ENCODE measurements at regions not wholly inside any gene's neighbourhood (a gene's known extent, or its start where the extent isn't known, plus 50 kb on each side); places are given as distances from the start of the nearest gene placed in this dataset.

DNA sequence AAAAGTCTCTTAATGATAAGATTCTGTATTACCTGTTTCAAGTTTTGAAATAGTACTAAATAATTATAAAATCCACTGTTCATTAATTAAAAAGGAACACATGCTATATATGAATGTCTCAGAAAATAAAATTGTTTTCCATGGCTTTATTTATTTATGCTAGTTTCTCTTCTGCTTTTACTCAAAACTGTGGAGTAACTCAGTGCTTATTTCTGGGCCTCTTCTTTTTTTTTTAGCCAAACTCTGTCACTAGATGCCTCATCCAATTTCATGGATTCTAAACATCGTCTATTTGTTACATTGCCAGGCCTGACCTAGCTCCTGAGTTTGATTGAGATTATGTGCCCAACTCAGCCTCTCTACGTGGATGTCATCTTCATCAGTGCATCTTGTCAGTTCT, 1509.7 kb downstream of the MAT2B start:
- no peak for TF ChIP-seq POLR2A (IDR thresholded peaks at IDR 0.05; ENCODE audit: low read length)
- no peak for TF ChIP-seq GATA1 (IDR thresholded peaks at IDR 0.05; ENCODE audit: low read depth, low read length)
